Liver (tissue), 8 donors: ENCODE measurements at regions not wholly inside any gene's neighbourhood (a gene's known extent, or its start where the extent isn't known, plus 50 kb on each side); places are given as distances from the start of the nearest gene placed in this dataset.

Experiments used
- DNase-seq: peaks from one replicate; pipeline ENCODE4 v3.0.0-alpha.2; 2017; ENCODE audit warnings: low spot score
- H3K27ac ChIP-seq, 2 donors: one replicate each; pipeline ENCODE4 v1.7.0; 2013; ENCODE audit warnings: inconsistent platforms in 2 of 2, low read length in 2 of 2, control low read depth in 1 of 2, low read depth in 1 of 2, mild to moderate bottlenecking in 1 of 2
- H3K27me3 ChIP-seq, 4 donors: one replicate each; pipeline versions ENCODE4 v1.6.1 to v1.7.0; 2013; ENCODE audit warnings: low read length in 3 of 4, inconsistent platforms in 1 of 4, mild to moderate bottlenecking in 1 of 4, moderate library complexity in 1 of 4; ENCODE audit not compliant: control insufficient read depth in 4 of 4, insufficient read depth in 4 of 4
- H3K36me3 ChIP-seq, 4 donors: one replicate each; pipeline versions ENCODE4 v1.6.1 to v1.7.0; 2013; ENCODE audit warnings: low read length in 3 of 4, mild to moderate bottlenecking in 3 of 4, low read depth in 1 of 4, moderate library complexity in 1 of 4; ENCODE audit not compliant: control insufficient read depth in 4 of 4, insufficient read depth in 3 of 4
- H3K4me1 ChIP-seq, 4 donors: one replicate each; pipeline versions ENCODE4 v1.6.1 to v1.7.0; 2013; ENCODE audit warnings: low read length in 3 of 4, mild to moderate bottlenecking in 3 of 4, moderate library complexity in 1 of 4; ENCODE audit not compliant: control insufficient read depth in 4 of 4, insufficient read depth in 4 of 4
- H3K4me3 ChIP-seq, 3 donors: one replicate each; pipeline versions ENCODE4 v1.6.1 to v1.7.0; 2013; ENCODE audit warnings: low read length in 3 of 3, control low read depth in 1 of 3, low read depth in 1 of 3, mild to moderate bottlenecking in 1 of 3
- H3K9ac ChIP-seq, 2 donors: one replicate each; pipeline ENCODE4 v1.7.0; 2013; ENCODE audit warnings: low read length in 2 of 2, mild to moderate bottlenecking in 2 of 2, moderate library complexity in 2 of 2, control low read depth in 1 of 2, low read depth in 1 of 2
- H3K9me3 ChIP-seq, 4 donors: one replicate each; pipeline versions ENCODE4 v1.6.1 to v1.7.0; 2013; ENCODE audit warnings: low read length in 3 of 4; ENCODE audit not compliant: control insufficient read depth in 4 of 4
- ATF3 ChIP-seq: IDR thresholded peaks from 2 replicates; pipeline ENCODE4 v1.6.1; 2016; ENCODE audit warnings: antibody characterized with exemption
- CTCF ChIP-seq: fragments of 150-350 bp; IDR thresholded peaks from 2 replicates; pipeline ENCODE4 v1.5.1; 2017; ENCODE audit warnings: improper control_type of control experiment, low read depth, low read length; ENCODE audit not compliant: missing input control
- EGR1 ChIP-seq, 2 donors: IDR thresholded peaks; 2 replicates each; pipeline ENCODE4 v1.6.1; 2016 to 2018; ENCODE audit warnings: antibody characterized with exemption in 2 of 2, low read depth in 2 of 2
- FOXA1 ChIP-seq: IDR thresholded peaks from 2 replicates; pipeline ENCODE4 v1.6.1; 2016; ENCODE audit warnings: antibody characterized with exemption
- FOXA2 ChIP-seq: IDR thresholded peaks from 2 replicates; pipeline ENCODE4 v1.6.1; 2016; ENCODE audit warnings: antibody characterized with exemption
- GABPA ChIP-seq, 2 donors: IDR thresholded peaks in 1 of 2; conservative IDR thresholded peaks in 1 of 2; 2 replicates each; pipeline ENCODE4 v1.6.1; 2016; ENCODE audit warnings: antibody characterized with exemption in 2 of 2, mild to moderate bottlenecking in 1 of 2, moderate library complexity in 1 of 2
- HNF4A ChIP-seq, 2 donors: conservative IDR thresholded peaks; 2 replicates each; pipeline ENCODE4 v1.6.1; 2016; ENCODE audit warnings: antibody characterized with exemption in 2 of 2, mild to moderate bottlenecking in 2 of 2
- HNF4G ChIP-seq: IDR thresholded peaks from 2 replicates; pipeline ENCODE4 v1.6.1; 2016; ENCODE audit warnings: antibody characterized with exemption
- JUND ChIP-seq, 2 donors: IDR thresholded peaks; 2 replicates each; pipeline ENCODE4 v1.6.1; 2016; ENCODE audit warnings: antibody characterized with exemption in 2 of 2
- MAX ChIP-seq: IDR thresholded peaks from 2 replicates; pipeline ENCODE4 v1.6.1; 2016; ENCODE audit warnings: antibody characterized with exemption
- NR2F2 ChIP-seq: IDR thresholded peaks from 2 replicates; pipeline ENCODE4 v1.6.1; 2016; ENCODE audit warnings: antibody characterized with exemption
- RAD21 ChIP-seq, 2 donors: IDR thresholded peaks; 2 replicates each; pipeline ENCODE4 v1.6.1; 2016; ENCODE audit warnings: antibody characterized with exemption in 2 of 2, mild to moderate bottlenecking in 2 of 2
- REST ChIP-seq: IDR thresholded peaks from 2 replicates; pipeline ENCODE4 v1.6.1; 2016; ENCODE audit warnings: antibody characterized with exemption, mild to moderate bottlenecking
- RXRA ChIP-seq, 2 donors: IDR thresholded peaks; 2 replicates each; pipeline ENCODE4 v1.6.1; 2017 to 2018; ENCODE audit warnings: antibody characterized with exemption in 2 of 2, mild to moderate bottlenecking in 1 of 2
- SP1 ChIP-seq: IDR thresholded peaks from 2 replicates; pipeline ENCODE4 v1.6.1; 2018; ENCODE audit warnings: antibody characterized with exemption, mild to moderate bottlenecking
- TAF1 ChIP-seq: conservative IDR thresholded peaks from 2 replicates; pipeline ENCODE4 v1.6.1; 2016; ENCODE audit warnings: antibody characterized with exemption, mild to moderate bottlenecking
- YY1 ChIP-seq: IDR thresholded peaks from 2 replicates; pipeline ENCODE4 v1.6.1; 2016; ENCODE audit warnings: antibody characterized with exemption, mild to moderate bottlenecking
- WGBS: extraction: QIAGEN DNeasy Blood & Tissue Kit; methylation state at CpG from one replicate; pipeline ENCODE4 v1.1.7; 2013; 5-methylcytosine and 5-hydroxymethylcytosine counted together
- TF ChIP-seq, protein P1 (sequence below): IDR thresholded peaks from 2 replicates; pipeline ENCODE4 v1.6.1; 2016; ENCODE audit warnings: antibody characterized with exemption
- donor health status: healthy.
- donor health status: healthy.
- donor health status: healthy.
- donor health status: healthy.
- donor health status: healthy.

DNA sequence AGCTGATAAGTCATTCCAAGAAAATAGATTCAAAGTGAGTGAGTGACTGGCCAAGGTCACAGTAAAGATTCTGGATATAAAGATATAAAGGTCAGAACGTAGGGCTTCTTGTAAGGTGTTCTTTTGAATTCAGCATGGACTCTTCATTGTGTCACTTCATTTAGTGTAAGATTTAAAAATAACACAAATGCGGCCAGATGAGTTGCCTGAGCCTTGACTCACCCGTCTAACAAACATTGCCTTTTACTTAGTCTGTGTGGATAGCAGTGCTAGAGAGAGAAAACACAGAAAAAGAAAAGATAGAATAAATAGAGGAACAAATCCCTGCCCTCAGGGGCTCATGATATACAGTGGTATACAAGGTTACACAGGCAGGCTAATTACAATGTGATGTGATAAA lies 223.4 kb downstream of the PLPP3 start:
- DNase-seq: no peak
- no peak for TF ChIP-seq JUND (IDR thresholded peaks at IDR 0.05)
- TF ChIP-seq, protein P1, sequence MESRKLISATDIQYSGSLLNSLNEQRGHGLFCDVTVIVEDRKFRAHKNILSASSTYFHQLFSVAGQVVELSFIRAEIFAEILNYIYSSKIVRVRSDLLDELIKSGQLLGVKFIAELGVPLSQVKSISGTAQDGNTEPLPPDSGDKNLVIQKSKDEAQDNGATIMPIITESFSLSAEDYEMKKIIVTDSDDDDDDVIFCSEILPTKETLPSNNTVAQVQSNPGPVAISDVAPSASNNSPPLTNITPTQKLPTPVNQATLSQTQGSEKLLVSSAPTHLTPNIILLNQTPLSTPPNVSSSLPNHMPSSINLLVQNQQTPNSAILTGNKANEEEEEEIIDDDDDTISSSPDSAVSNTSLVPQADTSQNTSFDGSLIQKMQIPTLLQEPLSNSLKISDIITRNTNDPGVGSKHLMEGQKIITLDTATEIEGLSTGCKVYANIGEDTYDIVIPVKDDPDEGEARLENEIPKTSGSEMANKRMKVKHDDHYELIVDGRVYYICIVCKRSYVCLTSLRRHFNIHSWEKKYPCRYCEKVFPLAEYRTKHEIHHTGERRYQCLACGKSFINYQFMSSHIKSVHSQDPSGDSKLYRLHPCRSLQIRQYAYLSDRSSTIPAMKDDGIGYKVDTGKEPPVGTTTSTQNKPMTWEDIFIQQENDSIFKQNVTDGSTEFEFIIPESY: no peak
- no peak for TF ChIP-seq ATF3
- TF ChIP-seq TAF1: no peak
- TF ChIP-seq RAD21 (IDR thresholded peaks at IDR 0.05): no peak
- no peak for TF ChIP-seq MAX
- no peak for TF ChIP-seq HNF4A (conservative IDR thresholded peaks at IDR 0.05)
- TF ChIP-seq FOXA1: no peak
- TF ChIP-seq YY1: no peak
- TF ChIP-seq CTCF: no peak
- TF ChIP-seq GABPA (IDR thresholded peaks at IDR 0.05 in 1 of 2, conservative IDR thresholded peaks at IDR 0.05 in 1 of 2): no peak
- no peak for TF ChIP-seq NR2F2
- no peak for TF ChIP-seq RXRA (IDR thresholded peaks at IDR 0.05)
- no peak for TF ChIP-seq SP1
- TF ChIP-seq HNF4G: no peak
- no peak for TF ChIP-seq EGR1 (IDR thresholded peaks at IDR 0.05; ENCODE audit: low read depth in 2 of 2)
- TF ChIP-seq FOXA2: no peak
- no peak for TF ChIP-seq REST
- Histone ChIP-seq H3K27ac (no peak overlapping the region), H3K9me3 (no peaks in the 10 kb centered on the region), H3K4me3 (no peak overlapping the region), H3K4me1 (no peaks in the 10 kb centered on the region), H3K9ac (no peak overlapping the region), H3K36me3 (no peaks in the 10 kb centered on the region), H3K27me3 (no peaks in the 10 kb centered on the region)
- WGBS: 97% methylated on average over 3 of the region's 3 CpGs
